HFF-Myc (cell line): ENCODE measurements at regions not wholly inside any gene's neighbourhood (a gene's known extent, or its start where the extent isn't known, plus 50 kb on each side); places are given as distances from the start of the nearest gene placed in this dataset.

Experiments used
- DNase-seq: peaks from one replicate; pipeline ENCODE4 v3.0.0-alpha.2; 2011; ENCODE audit warnings: low read depth; ENCODE audit errors: extremely low read depth
- H3K4me3 ChIP-seq: replicated peaks from 2 replicates; pipeline ENCODE4 v1.5.1; 2011; ENCODE audit warnings: low read depth, mild to moderate bottlenecking, control low read depth, low read length
- TF ChIP-seq, protein P1 (sequence below): IDR thresholded peaks from 2 replicates; pipeline ENCODE4 v1.5.1; 2012; ENCODE audit warnings: mild to moderate bottlenecking, low read depth, low read length, control low read depth; ENCODE audit errors: missing control alignments

DNA sequence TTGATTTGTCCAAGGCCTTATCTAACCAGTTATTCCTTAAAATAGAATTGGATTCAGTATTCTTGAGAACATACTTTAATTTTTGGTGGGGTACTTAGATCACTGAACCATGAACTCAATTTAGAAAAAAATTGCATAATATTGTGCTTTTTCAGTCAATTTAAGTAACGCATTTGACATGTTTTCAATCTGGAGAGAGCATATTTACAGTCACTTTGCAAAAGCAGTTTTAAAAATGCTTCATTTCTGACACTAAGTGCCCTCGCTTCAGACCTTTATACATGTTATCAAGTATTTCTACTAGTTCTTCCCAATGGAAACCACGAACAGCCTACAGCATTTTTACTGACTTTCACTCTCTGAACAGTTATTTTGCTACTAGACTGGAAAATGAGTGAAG is 257.1 kb upstream of the NDST4 start:
- TF ChIP-seq, protein P1, sequence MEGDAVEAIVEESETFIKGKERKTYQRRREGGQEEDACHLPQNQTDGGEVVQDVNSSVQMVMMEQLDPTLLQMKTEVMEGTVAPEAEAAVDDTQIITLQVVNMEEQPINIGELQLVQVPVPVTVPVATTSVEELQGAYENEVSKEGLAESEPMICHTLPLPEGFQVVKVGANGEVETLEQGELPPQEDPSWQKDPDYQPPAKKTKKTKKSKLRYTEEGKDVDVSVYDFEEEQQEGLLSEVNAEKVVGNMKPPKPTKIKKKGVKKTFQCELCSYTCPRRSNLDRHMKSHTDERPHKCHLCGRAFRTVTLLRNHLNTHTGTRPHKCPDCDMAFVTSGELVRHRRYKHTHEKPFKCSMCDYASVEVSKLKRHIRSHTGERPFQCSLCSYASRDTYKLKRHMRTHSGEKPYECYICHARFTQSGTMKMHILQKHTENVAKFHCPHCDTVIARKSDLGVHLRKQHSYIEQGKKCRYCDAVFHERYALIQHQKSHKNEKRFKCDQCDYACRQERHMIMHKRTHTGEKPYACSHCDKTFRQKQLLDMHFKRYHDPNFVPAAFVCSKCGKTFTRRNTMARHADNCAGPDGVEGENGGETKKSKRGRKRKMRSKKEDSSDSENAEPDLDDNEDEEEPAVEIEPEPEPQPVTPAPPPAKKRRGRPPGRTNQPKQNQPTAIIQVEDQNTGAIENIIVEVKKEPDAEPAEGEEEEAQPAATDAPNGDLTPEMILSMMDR: no peak
- no peak overlapping the region for H3K4me3 ChIP-seq
- no peak for DNase-seq

DNA sequence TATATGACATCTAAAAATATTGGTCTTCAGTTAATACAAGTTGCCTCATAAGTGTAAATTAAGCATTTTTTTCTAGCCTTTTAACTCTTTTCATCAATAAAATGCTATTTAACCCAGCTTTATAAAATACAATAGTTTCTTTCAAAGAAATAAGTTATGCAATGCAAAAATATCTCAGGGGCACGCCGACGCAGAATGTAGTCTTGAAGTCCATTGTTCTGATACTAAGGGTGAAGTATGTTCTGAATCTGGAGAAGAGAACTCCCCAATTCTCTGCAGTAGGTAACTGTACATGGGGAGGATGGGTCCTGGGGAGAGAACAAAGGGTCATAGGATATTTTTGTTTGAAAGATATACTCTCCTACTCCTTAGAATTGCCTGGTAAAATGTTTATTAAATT is 256.6 kb upstream of the NDST4 start:
- no peak overlapping the region for H3K4me3 ChIP-seq
- DNase-seq: no peak
- TF ChIP-seq, protein P1: no peak

DNA sequence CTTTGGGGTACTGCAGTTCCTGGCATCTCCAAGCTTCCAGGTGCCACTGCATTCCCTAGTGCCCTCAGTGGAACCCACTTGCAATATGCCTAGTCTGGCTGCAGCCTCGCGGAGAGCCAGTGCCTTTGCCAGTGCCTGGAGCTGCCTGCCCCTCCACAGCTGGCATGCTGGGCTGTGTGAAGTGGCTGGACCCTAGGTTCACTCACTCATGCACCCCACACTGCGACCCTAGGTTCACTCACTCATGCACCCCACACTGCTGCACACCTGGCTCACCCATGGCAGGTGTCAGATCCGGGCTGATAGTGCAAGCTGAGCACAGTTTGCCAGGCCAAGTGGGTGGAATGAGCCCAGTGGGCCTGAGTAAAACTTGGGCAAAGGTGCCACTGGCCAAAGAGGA is 253.0 kb upstream of the NDST4 start:
- no peak overlapping the region for H3K4me3 ChIP-seq
- TF ChIP-seq, protein P1: no peak
- no peak for DNase-seq

DNA sequence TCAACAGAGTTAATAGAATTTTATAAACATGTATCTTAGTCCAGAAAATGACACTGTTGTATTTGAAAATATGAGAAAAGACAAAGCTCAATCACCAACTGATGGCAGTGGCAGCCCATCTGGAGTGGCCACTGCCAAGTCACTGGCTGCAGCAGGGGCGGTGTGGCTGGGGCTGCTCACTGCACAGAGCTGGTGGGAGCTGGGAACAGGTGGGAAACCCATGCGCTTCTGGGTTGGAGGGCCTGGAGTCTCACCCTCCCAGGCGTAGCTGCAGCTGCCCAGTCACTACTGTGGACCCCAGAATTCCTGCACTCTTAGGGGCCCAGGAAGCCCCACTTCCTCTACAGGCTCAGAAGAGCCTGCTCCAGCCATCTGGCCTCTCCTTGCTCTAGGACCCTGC is 251.8 kb upstream of the NDST4 start:
- no peak overlapping the region for H3K4me3 ChIP-seq
- TF ChIP-seq, protein P1: no peak
- no peak for DNase-seq

DNA sequence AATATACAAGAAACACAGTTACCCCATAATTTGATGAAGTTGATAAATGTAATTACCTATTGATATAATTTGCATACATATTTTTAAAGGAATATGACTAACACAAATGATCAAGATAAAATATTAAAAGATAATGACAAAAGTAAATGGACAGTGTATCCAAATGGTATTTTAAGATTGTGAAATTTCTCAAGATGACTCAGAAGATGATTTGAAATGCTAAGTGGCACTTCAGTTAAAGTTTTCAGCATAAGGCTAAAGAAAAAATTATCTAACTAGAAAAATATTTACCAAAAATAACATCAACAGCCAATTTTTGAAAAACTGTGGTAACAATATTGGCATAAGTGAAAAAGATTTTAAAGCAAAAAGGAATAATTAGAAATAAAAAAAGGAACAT is 248.4 kb upstream of the NDST4 start:
- DNase-seq: no peak
- H3K4me3 ChIP-seq: no peak overlapping the region
- TF ChIP-seq, protein P1: no peak

DNA sequence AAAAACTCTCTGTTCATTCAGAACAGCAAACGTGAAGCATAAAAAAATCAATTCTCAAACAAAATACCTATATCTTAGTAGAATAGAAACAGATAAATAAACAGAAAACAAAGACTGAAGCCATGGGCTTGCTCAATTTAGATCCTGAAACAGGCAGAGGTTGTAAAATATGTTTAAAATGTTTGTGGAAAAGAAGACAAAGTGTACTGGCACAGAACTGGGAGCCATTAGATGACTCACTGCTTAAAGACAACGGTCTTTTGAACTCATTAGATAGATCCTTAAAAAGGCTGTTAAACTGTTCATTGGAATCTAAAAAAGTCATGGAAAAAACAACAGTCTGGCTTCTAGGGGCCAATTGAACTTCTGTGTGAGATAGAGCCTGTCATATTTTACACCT is 247.0 kb upstream of the NDST4 start:
- TF ChIP-seq, protein P1: no peak
- no peak overlapping the region for H3K4me3 ChIP-seq
- no peak for DNase-seq

DNA sequence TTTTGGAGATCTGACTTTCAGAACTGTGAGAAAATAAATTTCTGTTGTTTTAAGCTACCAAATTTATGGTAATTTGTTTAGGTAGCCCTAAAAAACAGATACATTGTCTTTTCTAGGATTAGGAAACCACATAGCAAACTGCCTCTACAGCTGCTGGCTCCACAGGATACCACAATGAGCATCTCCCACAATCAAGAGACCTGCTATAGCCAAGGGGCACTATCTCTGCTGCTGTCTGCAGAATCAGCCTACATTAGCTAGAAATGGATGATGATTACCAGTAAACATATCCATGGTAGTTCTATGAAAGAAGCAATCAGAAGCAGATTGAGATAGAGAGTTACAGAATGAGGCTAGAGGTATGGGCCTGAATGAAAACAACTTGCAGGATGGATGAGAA is 244.4 kb upstream of the NDST4 start:
- H3K4me3 ChIP-seq: no peak overlapping the region
- DNase-seq: no peak
- TF ChIP-seq, protein P1: no peak
